ENCODE measurements at regions not wholly inside any gene's neighbourhood (a gene's known extent, or its start where the extent isn't known, plus 50 kb on each side); places are given as distances from the start of the nearest gene placed in this dataset.

- Histone ChIP-seq H4K20me1 (ENCODE audit: insufficient read depth, low read length) (no peaks in the 10 kb centered on the region), H3K4me3 (ENCODE audit: low read depth, low read length, poor library complexity, severe bottlenecking) (no peak overlapping the region), H3K9me3 (ENCODE audit: low read length) (peaks cover 16% of the 10 kb centered on the region), H3K27ac (ENCODE audit: low read depth, low read length, poor library complexity, severe bottlenecking) (no peak overlapping the region), H3K4me1 (ENCODE audit: insufficient read depth, low read length, poor library complexity, severe bottlenecking) (no peaks in the 10 kb centered on the region), H3K4me2 (ENCODE audit: low read length) (no peak overlapping the region), H2AFZ (ENCODE audit: low read length) (no peak overlapping the region), H3K9me2 (ENCODE audit: insufficient read depth, low read length) (no peaks in the 10 kb centered on the region), H3K79me2 (ENCODE audit: insufficient read depth, low read depth, low read length) (no peaks in the 10 kb centered on the region), H3K36me3 (ENCODE audit: insufficient read depth, low read length) (no peaks in the 10 kb centered on the region)
- no peak for TF ChIP-seq CTCF (conservative IDR thresholded peaks at IDR 0.05; ENCODE audit: low read length)
- TF ChIP-seq EZH2phosphoT487 (IDR thresholded peaks at IDR 0.05; ENCODE audit: borderline replicate concordance, low read depth, low read length), result no peak
- DNase-seq (ENCODE audit: low spot score), result no peak
- BruUV-seq (replicated peaks), result no TSS peak
- ChIA-PET CTCF (ENCODE audit: unreplicated experiment) (no interaction called here), POLR2A (no interaction called here)
- intact Hi-C loops (cut with micrococcal nuclease; ENCODE audit: unreplicated experiment), result no loop called here
These were observed 1144.3 kb upstream of the NCAM2 start for GRCh38 chr21:19853709-19854575.

- ChIA-PET POLR2A (no interaction called here), CTCF (ENCODE audit: unreplicated experiment) (no interaction called here)
- H3K9me3 ChIP-seq (ENCODE audit: low read length), result peaks cover 16% of the 10 kb centered on the region
- no peak overlapping the region for H2AFZ ChIP-seq (ENCODE audit: low read length)
- no peaks in the 10 kb centered on the region for H3K79me2 ChIP-seq (ENCODE audit: insufficient read depth, low read depth, low read length)
- no TSS peak for BruUV-seq (replicated peaks)
- H4K20me1 ChIP-seq (ENCODE audit: insufficient read depth, low read length), result no peaks in the 10 kb centered on the region
- no peaks in the 10 kb centered on the region for H3K36me3 ChIP-seq (ENCODE audit: insufficient read depth, low read length)
- no peak for DNase-seq (ENCODE audit: low spot score)
- no peak overlapping the region for H3K27ac ChIP-seq (ENCODE audit: low read depth, low read length, poor library complexity, severe bottlenecking)
- no peaks in the 10 kb centered on the region for H3K9me2 ChIP-seq (ENCODE audit: insufficient read depth, low read length)
- TF ChIP-seq EZH2phosphoT487 (IDR thresholded peaks at IDR 0.05; ENCODE audit: borderline replicate concordance, low read depth, low read length) (no peak), CTCF (conservative IDR thresholded peaks at IDR 0.05; ENCODE audit: low read length) (no peak)
- no peak overlapping the region for H3K4me2 ChIP-seq (ENCODE audit: low read length)
- H3K4me1 ChIP-seq (ENCODE audit: insufficient read depth, low read length, poor library complexity, severe bottlenecking), result no peaks in the 10 kb centered on the region
- no peak overlapping the region for H3K4me3 ChIP-seq (ENCODE audit: low read depth, low read length, poor library complexity, severe bottlenecking)
- intact Hi-C loops (cut with micrococcal nuclease; ENCODE audit: unreplicated experiment), result no loop called here
These were observed 1142.7 kb upstream of the NCAM2 start for GRCh38 chr21:19855522-19855921.

GRCh38 chr21:19864476-19864875 lies 1133.7 kb upstream of the NCAM2 start:
- no peaks in the 10 kb centered on the region for H3K4me1 ChIP-seq (ENCODE audit: insufficient read depth, low read length, poor library complexity, severe bottlenecking)
- no peak overlapping the region for H3K4me2 ChIP-seq (ENCODE audit: low read length)
- no peak for DNase-seq (ENCODE audit: low spot score)
- H2AFZ ChIP-seq (ENCODE audit: low read length), result no peak overlapping the region
- ChIA-PET CTCF (ENCODE audit: unreplicated experiment) (no interaction called here), POLR2A (no interaction called here)
- no peaks in the 10 kb centered on the region for H3K9me2 ChIP-seq (ENCODE audit: insufficient read depth, low read length)
- no peak overlapping the region for H3K27ac ChIP-seq (ENCODE audit: low read depth, low read length, poor library complexity, severe bottlenecking)
- H3K36me3 ChIP-seq (ENCODE audit: insufficient read depth, low read length), result no peaks in the 10 kb centered on the region
- TF ChIP-seq CTCF (conservative IDR thresholded peaks at IDR 0.05; ENCODE audit: low read length), result no peak
- TF ChIP-seq EZH2phosphoT487 (IDR thresholded peaks at IDR 0.05; ENCODE audit: borderline replicate concordance, low read depth, low read length), result no peak
- no TSS peak for BruUV-seq (replicated peaks)
- H3K4me3 ChIP-seq (ENCODE audit: low read depth, low read length, poor library complexity, severe bottlenecking), result no peak overlapping the region
- H4K20me1 ChIP-seq (ENCODE audit: insufficient read depth, low read length), result no peaks in the 10 kb centered on the region
- H3K79me2 ChIP-seq (ENCODE audit: insufficient read depth, low read depth, low read length), result no peaks in the 10 kb centered on the region
- peaks cover 22% of the 10 kb centered on the region; the same call in 1 of the 2 replicates for H3K9me3 ChIP-seq (ENCODE audit: low read length)
- intact Hi-C loops (cut with micrococcal nuclease; ENCODE audit: unreplicated experiment), result no loop called here

All from OCI-LY7 (cell line).